ENCODE measurements at regions not wholly inside any gene's neighbourhood (a gene's known extent, or its start where the extent isn't known, plus 50 kb on each side); places are given as distances from the start of the nearest gene placed in this dataset.

- TF ChIP-seq GATA3 (IDR thresholded peaks at IDR 0.05; ENCODE audit: borderline replicate concordance) (no peak), CTCF (IDR thresholded peaks at IDR 0.05) (no peak), EHMT2 (IDR thresholded peaks at IDR 0.05; ENCODE audit: low read depth) (no peak), ZSCAN20 (CRISPR knock-in tag; IDR thresholded peaks at IDR 0.05) (no peak), SREBF2 (IDR thresholded peaks at IDR 0.05) (no peak), POLR2A (IDR thresholded peaks at IDR 0.05; ENCODE audit: low read length) (no peak), RCOR1 (IDR thresholded peaks at IDR 0.05; ENCODE audit: low read depth, low read length) (no peak), ZFP36 (IDR thresholded peaks at IDR 0.05; ENCODE audit: borderline replicate concordance, partially characterized antibody) (no peak), RAD21 (conservative IDR thresholded peaks at IDR 0.05 in 1 of 2, IDR thresholded peaks at IDR 0.05 in 1 of 2) (no peak), MYC (IDR thresholded peaks at IDR 0.05; ENCODE audit: borderline replicate concordance, low read length) (no peak), NR3C1 (IDR thresholded peaks at IDR 0.05) (no peak), JUNB (IDR thresholded peaks at IDR 0.05) (no peak)
Observed at GRCh38 chr11:122363296-122363695, 247.3 kb upstream of the BLID start.

Measured in A549 (cell line).